ENCODE measurements at regions not wholly inside any gene's neighbourhood (a gene's known extent, or its start where the extent isn't known, plus 50 kb on each side); places are given as distances from the start of the nearest gene placed in this dataset.

- TF ChIP-seq, protein P1, sequence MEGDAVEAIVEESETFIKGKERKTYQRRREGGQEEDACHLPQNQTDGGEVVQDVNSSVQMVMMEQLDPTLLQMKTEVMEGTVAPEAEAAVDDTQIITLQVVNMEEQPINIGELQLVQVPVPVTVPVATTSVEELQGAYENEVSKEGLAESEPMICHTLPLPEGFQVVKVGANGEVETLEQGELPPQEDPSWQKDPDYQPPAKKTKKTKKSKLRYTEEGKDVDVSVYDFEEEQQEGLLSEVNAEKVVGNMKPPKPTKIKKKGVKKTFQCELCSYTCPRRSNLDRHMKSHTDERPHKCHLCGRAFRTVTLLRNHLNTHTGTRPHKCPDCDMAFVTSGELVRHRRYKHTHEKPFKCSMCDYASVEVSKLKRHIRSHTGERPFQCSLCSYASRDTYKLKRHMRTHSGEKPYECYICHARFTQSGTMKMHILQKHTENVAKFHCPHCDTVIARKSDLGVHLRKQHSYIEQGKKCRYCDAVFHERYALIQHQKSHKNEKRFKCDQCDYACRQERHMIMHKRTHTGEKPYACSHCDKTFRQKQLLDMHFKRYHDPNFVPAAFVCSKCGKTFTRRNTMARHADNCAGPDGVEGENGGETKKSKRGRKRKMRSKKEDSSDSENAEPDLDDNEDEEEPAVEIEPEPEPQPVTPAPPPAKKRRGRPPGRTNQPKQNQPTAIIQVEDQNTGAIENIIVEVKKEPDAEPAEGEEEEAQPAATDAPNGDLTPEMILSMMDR (IDR thresholded peaks at IDR 0.05; ENCODE audit: low read depth, low read length): no peak
- no peak for TF ChIP-seq EZH2phosphoT487 (IDR thresholded peaks at IDR 0.05; ENCODE audit: low read depth)
These were observed 65.9 kb upstream of the KCNK12 start for GRCh38 chr2:47636596-47637264.
